Esophagus (tissue), 2 donors: ENCODE measurements at regions not wholly inside any gene's neighbourhood (a gene's known extent, or its start where the extent isn't known, plus 50 kb on each side); places are given as distances from the start of the nearest gene placed in this dataset.

Experiments
- H3K27ac ChIP-seq, 2 donors: one replicate each; pipeline ENCODE4 v1.5.1; 2013; ENCODE audit warnings: low read depth in 2 of 2, mild to moderate bottlenecking in 2 of 2, inconsistent platforms in 1 of 2, low read length in 1 of 2, moderate library complexity in 1 of 2
- H3K27me3 ChIP-seq, 2 donors: one replicate each; pipeline ENCODE4 v1.6.1; 2013; ENCODE audit warnings: low read length in 2 of 2, control low read depth in 1 of 2, mild to moderate bottlenecking in 1 of 2; ENCODE audit not compliant: insufficient read depth in 2 of 2, control insufficient read depth in 1 of 2
- H3K36me3 ChIP-seq, 2 donors: one replicate each; pipeline ENCODE4 v1.6.1; 2013; ENCODE audit warnings: low read length in 1 of 2; ENCODE audit not compliant: control insufficient read depth in 2 of 2, insufficient read depth in 2 of 2
- H3K4me1 ChIP-seq, 2 donors: one replicate each; pipeline ENCODE4 v1.6.1; 2013; ENCODE audit warnings: low read length in 1 of 2; ENCODE audit not compliant: control insufficient read depth in 2 of 2, insufficient read depth in 2 of 2
- H3K4me3 ChIP-seq, 2 donors: one replicate each; pipeline ENCODE4 v1.5.1; 2013; ENCODE audit warnings: low read length in 2 of 2, mild to moderate bottlenecking in 2 of 2, low read depth in 1 of 2, moderate library complexity in 1 of 2
- H3K9me3 ChIP-seq, 2 donors: one replicate each; pipeline ENCODE4 v1.6.1; 2013; ENCODE audit warnings: mild to moderate bottlenecking in 2 of 2, low read depth in 1 of 2, low read length in 1 of 2, moderate library complexity in 1 of 2; ENCODE audit not compliant: control insufficient read depth in 2 of 2, insufficient read depth in 1 of 2
- WGBS, 2 donors: extraction: QIAGEN DNeasy Blood & Tissue Kit; methylation state at CpG; one replicate each; pipeline ENCODE4 v1.1.7; 2013; 5-methylcytosine and 5-hydroxymethylcytosine counted together
- donor health status: healthy with polysubstance abuse.
- donor health status: Bipolar disorder and iron deficiency.

GRCh38 chr6:6931071-6932025, 176.4 kb upstream of the RREB1 start:
- H3K9me3 ChIP-seq, result no peaks in the 10 kb centered on the region
- H3K27ac ChIP-seq, result peak overlapping the region; percentile 29 to 36
- no peak overlapping the region for H3K4me3 ChIP-seq
- H3K4me1 ChIP-seq, result peaks cover 0 to 16% of the 10 kb centered on the region in 2 donors
- no peaks in the 10 kb centered on the region for H3K27me3 ChIP-seq
- 62 to 63% methylated on average over 9 of the region's 9 CpGs for WGBS, 2 donors
- H3K36me3 ChIP-seq, result no peaks in the 10 kb centered on the region

GRCh38 chr6:6932341-6932740, 175.4 kb upstream of the RREB1 start:
- H3K27ac ChIP-seq, result no peak overlapping the region
- no peaks in the 10 kb centered on the region for H3K9me3 ChIP-seq
- no peak overlapping the region for H3K4me3 ChIP-seq
- 76 to 90% methylated on average over 4 of the region's 4 CpGs for WGBS, 2 donors
- H3K36me3 ChIP-seq, result no peaks in the 10 kb centered on the region
- H3K4me1 ChIP-seq, result peaks cover 0 to 13% of the 10 kb centered on the region in 2 donors
- H3K27me3 ChIP-seq, result no peaks in the 10 kb centered on the region

GRCh38 chr6:6932968-6933367, 174.8 kb upstream of the RREB1 start:
- Histone ChIP-seq H3K27me3 (no peaks in the 10 kb centered on the region), H3K36me3 (no peaks in the 10 kb centered on the region), H3K4me3 (no peak overlapping the region), H3K4me1 (peaks cover 0 to 10% of the 10 kb centered on the region in 2 donors), H3K9me3 (no peaks in the 10 kb centered on the region), H3K27ac (no peak overlapping the region)
- 66 to 70% methylated on average over 7 of the region's 7 CpGs for WGBS, 2 donors

- Histone ChIP-seq H3K27ac (no peak overlapping the region), H3K9me3 (no peaks in the 10 kb centered on the region), H3K27me3 (no peaks in the 10 kb centered on the region), H3K4me3 (no peak overlapping the region), H3K4me1 (no peaks in the 10 kb centered on the region), H3K36me3 (no peaks in the 10 kb centered on the region)
- 86 to 89% methylated on average over 44 to 47 of the region's 47 CpGs for WGBS, 2 donors
These were observed 167.4 kb upstream of the RREB1 start for GRCh38 chr6:6940031-6941025.

- Histone ChIP-seq H3K27me3 (no peaks in the 10 kb centered on the region), H3K9me3 (no peaks in the 10 kb centered on the region), H3K4me1 (no peaks in the 10 kb centered on the region), H3K4me3 (no peak overlapping the region), H3K36me3 (no peaks in the 10 kb centered on the region), H3K27ac (no peak overlapping the region)
- WGBS, 2 donors, result 96 to 97% methylated on average over 8 of the region's 8 CpGs
These were observed 166.6 kb upstream of the RREB1 start for GRCh38 chr6:6941201-6941600.

- no peaks in the 10 kb centered on the region for H3K27me3 ChIP-seq
These were observed 165.7 kb upstream of the RREB1 start for GRCh38 chr6:6942091-6942490.

GRCh38 chr6:6942831-6943230, 164.9 kb upstream of the RREB1 start:
- H3K4me3 ChIP-seq, result no peak overlapping the region
- 52 to 59% methylated on average over 13 of the region's 13 CpGs for WGBS, 2 donors
- H3K9me3 ChIP-seq, result no peaks in the 10 kb centered on the region
- no peak overlapping the region for H3K27ac ChIP-seq
- H3K4me1 ChIP-seq, result no peaks in the 10 kb centered on the region
- no peaks in the 10 kb centered on the region for H3K27me3 ChIP-seq
- H3K36me3 ChIP-seq, result no peaks in the 10 kb centered on the region

More at GRCh38 chr6:6942091-6942490, 165.7 kb upstream of the RREB1 start:
- WGBS, 2 donors, result 74 to 77% methylated on average over 3 of the region's 3 CpGs
- no peak overlapping the region for H3K27ac ChIP-seq
- H3K9me3 ChIP-seq, result no peaks in the 10 kb centered on the region
- H3K4me3 ChIP-seq, result no peak overlapping the region
- H3K4me1 ChIP-seq, result no peaks in the 10 kb centered on the region
- H3K36me3 ChIP-seq, result no peaks in the 10 kb centered on the region

- no peak overlapping the region for H3K4me3 ChIP-seq
- WGBS, 2 donors, result 52 to 53% methylated on average over 1 of the region's 1 CpG
These were observed 164.3 kb upstream of the RREB1 start for GRCh38 chr6:6943421-6943820.

More at GRCh38 chr6:6943421-6943820, 164.3 kb upstream of the RREB1 start:
- H3K4me1 ChIP-seq, result no peaks in the 10 kb centered on the region
- no peaks in the 10 kb centered on the region for H3K9me3 ChIP-seq
- no peak overlapping the region for H3K27ac ChIP-seq
- H3K36me3 ChIP-seq, result no peaks in the 10 kb centered on the region
- no peaks in the 10 kb centered on the region for H3K27me3 ChIP-seq
